ENCODE measurements at regions not wholly inside any gene's neighbourhood (a gene's known extent, or its start where the extent isn't known, plus 50 kb on each side); places are given as distances from the start of the nearest gene placed in this dataset.

DNA sequence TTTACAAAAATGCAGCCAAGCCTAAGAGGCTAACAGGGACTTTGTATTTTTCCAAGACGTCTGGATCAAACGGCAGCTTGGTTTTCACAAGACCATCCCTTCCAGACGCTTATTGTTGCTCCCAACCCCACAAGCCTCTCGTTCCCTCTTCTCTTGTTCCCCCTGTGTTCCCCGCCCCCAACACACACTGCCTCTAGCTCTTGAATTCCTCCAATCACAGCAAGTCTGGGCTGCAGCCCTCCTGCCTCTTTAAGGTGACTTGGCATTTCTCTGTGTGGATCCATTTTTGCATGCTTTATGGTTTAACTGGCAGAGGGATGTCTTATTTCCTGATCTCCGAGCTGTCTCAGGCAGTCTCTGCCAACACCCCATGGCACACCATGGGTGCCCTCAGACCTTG is 182.2 kb downstream of the ABHD5 start:
- Mint-ChIP-seq H3K4me3 (ENCODE audit: low read depth, unreplicated experiment) (no peak overlapping the region), H3K4me1 (ENCODE audit: low read depth, unreplicated experiment) (peaks cover 45% of the 10 kb centered on the region)

DNA sequence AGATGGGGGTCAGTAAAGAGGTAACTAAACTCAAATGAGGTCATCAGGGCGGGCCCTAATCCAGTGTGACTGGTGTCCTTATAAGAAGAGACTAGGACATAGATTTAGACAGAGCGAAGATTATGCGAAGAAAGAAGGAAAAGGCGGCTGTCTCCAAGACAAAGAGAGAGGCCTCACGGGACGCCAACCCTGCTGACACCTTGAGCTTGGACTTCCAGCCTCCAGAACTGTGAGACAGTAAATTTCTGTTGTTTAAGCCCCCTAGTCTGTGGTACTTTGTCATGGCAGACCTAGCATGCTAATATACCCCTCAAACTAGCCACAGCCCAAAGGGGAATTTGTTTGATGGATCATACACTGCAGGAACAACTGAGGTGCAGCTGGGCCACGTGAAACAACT is 183.0 kb downstream of the ABHD5 start:
- BruUV-seq (replicated peaks): no TSS peak
- Mint-ChIP-seq H3K4me3 (ENCODE audit: low read depth, unreplicated experiment) (no peak overlapping the region), H3K27ac (ENCODE audit: unreplicated experiment) (no peak overlapping the region), H3K27me3 (ENCODE audit: unreplicated experiment) (no peaks in the 10 kb centered on the region), H3K4me1 (ENCODE audit: low read depth, unreplicated experiment) (peaks cover 45% of the 10 kb centered on the region), H3K36me3 (ENCODE audit: insufficient read depth, unreplicated experiment) (no peaks in the 10 kb centered on the region), H3K9me3 (ENCODE audit: low read depth, unreplicated experiment) (peaks cover 2% of the 10 kb centered on the region)
- DNase-seq: no peak
- intact Hi-C loops (cut with micrococcal nuclease; ENCODE audit: unreplicated experiment): no loop called here
- CTCF ChIA-PET: no interaction called here
- TF ChIP-seq, protein P1, sequence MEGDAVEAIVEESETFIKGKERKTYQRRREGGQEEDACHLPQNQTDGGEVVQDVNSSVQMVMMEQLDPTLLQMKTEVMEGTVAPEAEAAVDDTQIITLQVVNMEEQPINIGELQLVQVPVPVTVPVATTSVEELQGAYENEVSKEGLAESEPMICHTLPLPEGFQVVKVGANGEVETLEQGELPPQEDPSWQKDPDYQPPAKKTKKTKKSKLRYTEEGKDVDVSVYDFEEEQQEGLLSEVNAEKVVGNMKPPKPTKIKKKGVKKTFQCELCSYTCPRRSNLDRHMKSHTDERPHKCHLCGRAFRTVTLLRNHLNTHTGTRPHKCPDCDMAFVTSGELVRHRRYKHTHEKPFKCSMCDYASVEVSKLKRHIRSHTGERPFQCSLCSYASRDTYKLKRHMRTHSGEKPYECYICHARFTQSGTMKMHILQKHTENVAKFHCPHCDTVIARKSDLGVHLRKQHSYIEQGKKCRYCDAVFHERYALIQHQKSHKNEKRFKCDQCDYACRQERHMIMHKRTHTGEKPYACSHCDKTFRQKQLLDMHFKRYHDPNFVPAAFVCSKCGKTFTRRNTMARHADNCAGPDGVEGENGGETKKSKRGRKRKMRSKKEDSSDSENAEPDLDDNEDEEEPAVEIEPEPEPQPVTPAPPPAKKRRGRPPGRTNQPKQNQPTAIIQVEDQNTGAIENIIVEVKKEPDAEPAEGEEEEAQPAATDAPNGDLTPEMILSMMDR (IDR thresholded peaks at IDR 0.05; ENCODE audit: unreplicated experiment): no peak

More for the DNA sequence above, 182.2 kb downstream of the ABHD5 start:
- TF ChIP-seq, protein P1 (IDR thresholded peaks at IDR 0.05; ENCODE audit: unreplicated experiment): no peak
- no peaks in the 10 kb centered on the region for H3K36me3 Mint-ChIP-seq (ENCODE audit: insufficient read depth, unreplicated experiment)
- no peaks in the 10 kb centered on the region for H3K27me3 Mint-ChIP-seq (ENCODE audit: unreplicated experiment)
- intact Hi-C loops (cut with micrococcal nuclease; ENCODE audit: unreplicated experiment): no loop called here
- CTCF ChIA-PET: interaction anchor here (0.6 kb wide), 2 partner anchors 12 to 632 kb away, joined by 3 to 5 read pairs; no protein-coding TSS in a partner anchor
- no peak for DNase-seq
- no peak overlapping the region for H3K27ac Mint-ChIP-seq (ENCODE audit: unreplicated experiment)
- peaks cover 2% of the 10 kb centered on the region for H3K9me3 Mint-ChIP-seq (ENCODE audit: low read depth, unreplicated experiment)
- BruUV-seq (replicated peaks): no TSS peak

- BruUV-seq (replicated peaks): no TSS peak
- intact Hi-C loops (cut with micrococcal nuclease; ENCODE audit: unreplicated experiment): no loop called here
- H3K4me1 Mint-ChIP-seq (ENCODE audit: low read depth, unreplicated experiment): peaks cover 45% of the 10 kb centered on the region
- H3K9me3 Mint-ChIP-seq (ENCODE audit: low read depth, unreplicated experiment): no peaks in the 10 kb centered on the region
- no peaks in the 10 kb centered on the region for H3K36me3 Mint-ChIP-seq (ENCODE audit: insufficient read depth, unreplicated experiment)
- no peaks in the 10 kb centered on the region for H3K27me3 Mint-ChIP-seq (ENCODE audit: unreplicated experiment)
- TF ChIP-seq, protein P1 (IDR thresholded peaks at IDR 0.05; ENCODE audit: unreplicated experiment): no peak
- CTCF ChIA-PET: no interaction called here
- H3K4me3 Mint-ChIP-seq (ENCODE audit: low read depth, unreplicated experiment): no peak overlapping the region
- H3K27ac Mint-ChIP-seq (ENCODE audit: unreplicated experiment): no peak overlapping the region
- DNase-seq: no peak
Observed at GRCh38 chr3:43874290-43874689, 183.6 kb downstream of the ABHD5 start.

DNA sequence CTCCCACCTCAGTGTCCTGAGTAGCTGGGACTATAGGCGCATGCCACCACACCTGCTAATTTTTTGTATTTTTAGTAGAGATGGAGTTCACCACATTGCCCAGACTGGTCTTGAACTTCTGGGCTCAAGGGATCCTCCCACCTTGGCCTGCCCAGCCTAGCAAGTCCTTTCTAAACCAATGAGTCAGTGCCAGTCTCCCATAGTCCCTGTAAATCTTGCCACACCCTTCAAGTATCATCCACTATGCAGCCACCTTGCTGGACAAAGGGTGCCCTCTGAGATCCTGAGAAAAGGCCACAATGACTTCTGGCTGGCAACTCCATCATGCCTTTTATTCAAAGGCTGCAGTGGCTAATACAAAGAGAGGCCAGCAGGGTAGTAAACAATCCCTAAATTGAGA is 184.0 kb downstream of the ABHD5 start:
- BruUV-seq (replicated peaks): no TSS peak
- H3K4me1 Mint-ChIP-seq (ENCODE audit: low read depth, unreplicated experiment): peaks cover 45% of the 10 kb centered on the region
- no peak for DNase-seq

More for the DNA sequence above, 184.0 kb downstream of the ABHD5 start:
- Mint-ChIP-seq H3K4me3 (ENCODE audit: low read depth, unreplicated experiment) (no peak overlapping the region), H3K27ac (ENCODE audit: unreplicated experiment) (no peak overlapping the region), H3K36me3 (ENCODE audit: insufficient read depth, unreplicated experiment) (no peaks in the 10 kb centered on the region), H3K9me3 (ENCODE audit: low read depth, unreplicated experiment) (no peaks in the 10 kb centered on the region), H3K27me3 (ENCODE audit: unreplicated experiment) (no peaks in the 10 kb centered on the region)
- CTCF ChIA-PET: no interaction called here
- TF ChIP-seq, protein P1 (IDR thresholded peaks at IDR 0.05; ENCODE audit: unreplicated experiment): no peak
- intact Hi-C loops (cut with micrococcal nuclease; ENCODE audit: unreplicated experiment): loop anchor here (5.0 kb wide), 1 partner anchor 123 kb away; no protein-coding TSS in a partner anchor
